Osteocyte (in vitro differentiated cells): ENCODE measurements at regions not wholly inside any gene's neighbourhood (a gene's known extent, or its start where the extent isn't known, plus 50 kb on each side); places are given as distances from the start of the nearest gene placed in this dataset.

Experiments
- DNase-seq: peaks from one replicate; pipeline ENCODE4 v3.0.0; 2021; ENCODE audit warnings: mixed read lengths; ENCODE audit not compliant: unreplicated experiment; ENCODE audit errors: extremely low spot score
- H3K27ac Mint-ChIP-seq: one replicate; pipeline ENCODE4 v1.8.0; 2021; ENCODE audit warnings: mild to moderate bottlenecking, mixed read lengths; ENCODE audit not compliant: unreplicated experiment
- H3K27me3 Mint-ChIP-seq: one replicate; pipeline ENCODE4 v1.8.0; 2021; ENCODE audit warnings: mixed read lengths; ENCODE audit not compliant: unreplicated experiment
- H3K36me3 Mint-ChIP-seq: one replicate; pipeline ENCODE4 v1.8.0; 2021; ENCODE audit warnings: mixed read lengths; ENCODE audit not compliant: unreplicated experiment
- H3K4me1 Mint-ChIP-seq: one replicate; pipeline ENCODE4 v1.8.0; 2021; ENCODE audit warnings: mixed read lengths; ENCODE audit not compliant: unreplicated experiment
- H3K4me3 Mint-ChIP-seq: one replicate; pipeline ENCODE4 v1.8.0; 2021; ENCODE audit warnings: mild to moderate bottlenecking, moderate library complexity, mixed read lengths; ENCODE audit not compliant: unreplicated experiment
- H3K9me3 Mint-ChIP-seq: one replicate; pipeline ENCODE4 v1.8.0; 2021; ENCODE audit warnings: mixed read lengths; ENCODE audit not compliant: unreplicated experiment
- TF ChIP-seq, protein P1 (sequence below): fragments of 200-600 bp; sonication (generic); IDR thresholded peaks from 2 replicates; pipeline ENCODE4 v1.5.0; 2021; ENCODE audit warnings: antibody characterized with exemption, mild to moderate bottlenecking, moderate library complexity

GRCh38 chr1:209435654-209436566, 147.6 kb upstream of the CAMK1G start:
- Mint-ChIP-seq H3K9me3 (peaks cover 3% of the 10 kb centered on the region), H3K4me1 (no peaks in the 10 kb centered on the region), H3K27ac (no peak overlapping the region), H3K4me3 (no peak overlapping the region), H3K36me3 (no peaks in the 10 kb centered on the region), H3K27me3 (peaks cover 37% of the 10 kb centered on the region)
- TF ChIP-seq, protein P1, sequence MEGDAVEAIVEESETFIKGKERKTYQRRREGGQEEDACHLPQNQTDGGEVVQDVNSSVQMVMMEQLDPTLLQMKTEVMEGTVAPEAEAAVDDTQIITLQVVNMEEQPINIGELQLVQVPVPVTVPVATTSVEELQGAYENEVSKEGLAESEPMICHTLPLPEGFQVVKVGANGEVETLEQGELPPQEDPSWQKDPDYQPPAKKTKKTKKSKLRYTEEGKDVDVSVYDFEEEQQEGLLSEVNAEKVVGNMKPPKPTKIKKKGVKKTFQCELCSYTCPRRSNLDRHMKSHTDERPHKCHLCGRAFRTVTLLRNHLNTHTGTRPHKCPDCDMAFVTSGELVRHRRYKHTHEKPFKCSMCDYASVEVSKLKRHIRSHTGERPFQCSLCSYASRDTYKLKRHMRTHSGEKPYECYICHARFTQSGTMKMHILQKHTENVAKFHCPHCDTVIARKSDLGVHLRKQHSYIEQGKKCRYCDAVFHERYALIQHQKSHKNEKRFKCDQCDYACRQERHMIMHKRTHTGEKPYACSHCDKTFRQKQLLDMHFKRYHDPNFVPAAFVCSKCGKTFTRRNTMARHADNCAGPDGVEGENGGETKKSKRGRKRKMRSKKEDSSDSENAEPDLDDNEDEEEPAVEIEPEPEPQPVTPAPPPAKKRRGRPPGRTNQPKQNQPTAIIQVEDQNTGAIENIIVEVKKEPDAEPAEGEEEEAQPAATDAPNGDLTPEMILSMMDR = peak; percentile 86
- peak; percentile 91 for DNase-seq

DNA sequence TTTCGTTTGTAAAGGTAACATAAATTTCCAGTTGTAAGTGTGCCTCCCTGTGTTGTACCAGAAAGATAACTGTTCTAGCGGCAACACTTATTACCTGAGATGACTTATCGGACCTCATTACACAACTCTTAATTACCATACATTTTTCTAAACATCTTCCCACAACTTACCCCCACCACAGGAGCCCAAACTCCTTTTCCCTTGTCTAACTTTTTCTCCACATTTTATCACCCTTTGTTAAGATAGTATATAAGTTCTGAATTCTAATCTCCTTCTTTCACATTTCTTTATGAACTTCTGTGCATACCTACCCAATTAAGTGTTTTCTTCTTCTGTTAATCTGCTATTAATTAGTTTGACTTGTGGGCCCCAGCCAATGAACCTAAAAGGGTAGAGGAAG, 143.7 kb upstream of the CAMK1G start:
- Mint-ChIP-seq H3K4me3 (no peak overlapping the region), H3K27me3 (peaks cover 21% of the 10 kb centered on the region), H3K36me3 (no peaks in the 10 kb centered on the region), H3K4me1 (no peaks in the 10 kb centered on the region), H3K27ac (no peak overlapping the region), H3K9me3 (peaks cover 3% of the 10 kb centered on the region)
- no peak for DNase-seq
- TF ChIP-seq, protein P1 = no peak

DNA sequence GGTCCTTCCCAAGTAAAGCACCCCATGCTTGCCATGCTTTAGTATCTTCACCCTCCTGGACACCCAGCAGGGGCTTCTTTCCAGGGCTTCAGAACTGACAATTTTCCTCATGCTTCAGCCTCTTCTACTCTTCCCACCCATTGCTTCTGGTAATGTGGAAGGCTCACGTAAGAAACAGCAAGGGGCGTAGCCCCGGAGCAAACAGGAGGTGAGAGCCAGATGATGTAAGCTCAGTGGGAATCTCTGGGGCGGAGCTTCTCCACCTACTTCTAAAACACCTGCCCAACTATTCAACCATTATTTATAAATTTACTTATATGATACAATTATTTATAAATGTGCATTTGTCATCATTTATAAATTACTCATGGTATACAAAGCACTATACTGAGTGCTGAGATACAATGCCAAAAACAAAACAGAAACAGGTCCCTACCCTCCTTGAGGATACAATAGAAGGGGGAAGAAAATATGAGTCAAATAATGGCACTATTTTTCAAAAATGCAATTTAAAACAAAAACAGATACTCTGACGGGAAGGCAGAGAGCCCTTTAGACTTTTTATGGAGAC, 140.1 kb upstream of the CAMK1G start:
- Mint-ChIP-seq H3K27me3 (peaks cover 12% of the 10 kb centered on the region), H3K4me1 (no peaks in the 10 kb centered on the region), H3K36me3 (no peaks in the 10 kb centered on the region), H3K27ac (no peak overlapping the region), H3K9me3 (peaks cover 3% of the 10 kb centered on the region), H3K4me3 (no peak overlapping the region)
- no peak for DNase-seq
- TF ChIP-seq, protein P1 = no peak

GRCh38 chr1:209443975-209444651, 139.4 kb upstream of the CAMK1G start:
- Mint-ChIP-seq H3K4me3 (no peak overlapping the region), H3K27me3 (peaks cover 12% of the 10 kb centered on the region), H3K36me3 (no peaks in the 10 kb centered on the region)

More at GRCh38 chr1:209443975-209444651, 139.4 kb upstream of the CAMK1G start:
- Mint-ChIP-seq H3K4me1 (no peaks in the 10 kb centered on the region), H3K27ac (no peak overlapping the region), H3K9me3 (peaks cover 3% of the 10 kb centered on the region)
- TF ChIP-seq, protein P1 = no peak
- no peak for DNase-seq
